ENCODE measurements at regions not wholly inside any gene's neighbourhood (a gene's known extent, or its start where the extent isn't known, plus 50 kb on each side); places are given as distances from the start of the nearest gene placed in this dataset.
"Not testable (repeated sequence)": the region's sequence is repeated elsewhere in the genome, so short reads cannot be mapped to it uniquely, and the experiment has no call there.

DNA sequence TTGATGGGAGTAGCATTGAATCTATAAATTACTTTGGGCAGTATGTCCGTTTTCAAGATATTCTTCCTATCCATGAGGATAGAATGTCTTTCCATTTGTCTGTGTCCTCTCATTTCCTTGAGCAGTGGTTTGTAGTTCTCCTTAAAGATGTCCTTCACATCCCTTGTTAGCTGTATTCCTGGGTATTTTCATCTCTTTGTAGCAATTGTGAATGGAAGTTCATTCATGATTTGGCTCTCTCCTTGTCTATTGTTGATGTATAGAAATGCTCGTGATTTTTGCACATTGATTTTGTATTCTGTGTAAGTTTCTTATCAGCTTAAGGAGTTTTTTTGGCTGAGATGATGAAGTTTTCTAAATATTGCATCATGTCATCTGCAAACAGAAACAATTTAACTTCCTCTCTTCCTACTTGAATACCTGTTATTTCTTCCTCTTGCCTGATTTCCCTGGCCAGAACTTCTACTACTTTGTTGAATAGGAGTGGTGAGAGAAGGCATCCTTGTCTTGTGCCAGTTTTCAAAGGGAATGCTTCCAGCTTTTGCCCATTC lies 741.0 kb downstream of the TMTC2 start:
- not testable (repeated sequence) for TF ChIP-seq POLR2A, POLR2AphosphoS5 (IDR thresholded peaks at IDR 0.05)

All from sigmoid colon (tissue), 4 donors.